Esophagus muscularis mucosa (tissue), 2 donors: ENCODE measurements at regions not wholly inside any gene's neighbourhood (a gene's known extent, or its start where the extent isn't known, plus 50 kb on each side); places are given as distances from the start of the nearest gene placed in this dataset.
"Not testable (repeated sequence)": the region's sequence is repeated elsewhere in the genome, so short reads cannot be mapped to it uniquely, and the experiment has no call there.

Experiments used
- POLR2A ChIP-seq: fragments of 450-650 bp; IDR thresholded peaks from one replicate; pipeline ENCODE4 v1.6.1; 2017; ENCODE audit warnings: antibody characterized with exemption, moderate library complexity, mild to moderate bottlenecking, low read depth
- POLR2AphosphoS5 ChIP-seq, 2 donors: sonication (generic); formaldehyde crosslinking; IDR thresholded peaks; one replicate each; pipeline ENCODE4 v1.6.1; 2017; ENCODE audit warnings: antibody characterized with exemption in 2 of 2

GRCh38 chr6:57837622-57838209 lies 520.3 kb downstream of the PRIM2 start:
- not testable (repeated sequence) for TF ChIP-seq POLR2AphosphoS5 (IDR thresholded peaks at IDR 0.05); POLR2A
